ENCODE measurements at regions not wholly inside any gene's neighbourhood (a gene's known extent, or its start where the extent isn't known, plus 50 kb on each side); places are given as distances from the start of the nearest gene placed in this dataset.

GRCh38 chr7:54701982-54702381 is 57.0 kb downstream of the SEC61G start:
- no peak for DNase-seq

GRCh38 chr7:54699715-54700114 is 59.3 kb downstream of the SEC61G start:
- DNase-seq = no peak

- DNase-seq = no peak
Measured at GRCh38 chr7:54697659-54698186, 61.3 kb downstream of the SEC61G start.

GRCh38 chr7:54690892-54691291 is 68.1 kb downstream of the SEC61G start:
- no peak for DNase-seq

- DNase-seq = no peak
Measured at GRCh38 chr7:54690050-54690443, 69.0 kb downstream of the SEC61G start.

GRCh38 chr7:54689394-54690049 is 69.5 kb downstream of the SEC61G start:
- DNase-seq = no peak

- no peak for DNase-seq
Measured at GRCh38 chr7:54687462-54688212, 71.4 kb downstream of the SEC61G start.

GRCh38 chr7:54680377-54681005 is 78.5 kb downstream of the SEC61G start:
- no peak for DNase-seq

- no peak for DNase-seq
Measured at GRCh38 chr7:54679490-54679817, 79.6 kb downstream of the SEC61G start.

GRCh38 chr7:54678763-54679489 is 80.1 kb downstream of the SEC61G start:
- no peak for DNase-seq

- no peak for DNase-seq
Measured at GRCh38 chr7:54674891-54675290, 84.1 kb downstream of the SEC61G start.

GRCh38 chr7:54672519-54672918 is 86.5 kb downstream of the SEC61G start:
- DNase-seq = no peak

- peak; percentile 37 for DNase-seq
Measured at GRCh38 chr7:54664235-54665228, 94.5 kb downstream of the SEC61G start.

- DNase-seq = no peak
Measured at GRCh38 chr7:54663603-54664234, 95.3 kb downstream of the SEC61G start.

- DNase-seq = no peak
Measured at GRCh38 chr7:54663186-54663585, 95.8 kb downstream of the SEC61G start.

GRCh38 chr7:54662701-54663100 is 96.3 kb downstream of the SEC61G start:
- no peak for DNase-seq

GRCh38 chr7:54653905-54654304 is 105.1 kb downstream of the SEC61G start:
- DNase-seq = no peak

- no peak for DNase-seq
Measured at GRCh38 chr7:54643064-54643463, 100.9 kb downstream of the VSTM2A start.

GRCh38 chr7:54637712-54638396 is 95.7 kb downstream of the VSTM2A start:
- DNase-seq = no peak

GRCh38 chr7:54632696-54633095 is 90.5 kb downstream of the VSTM2A start:
- no peak for DNase-seq

- DNase-seq = no peak
Measured at GRCh38 chr7:54629771-54630170, 87.6 kb downstream of the VSTM2A start.
